ENCODE measurements at regions not wholly inside any gene's neighbourhood (a gene's known extent, or its start where the extent isn't known, plus 50 kb on each side); places are given as distances from the start of the nearest gene placed in this dataset.
"Not testable (repeated sequence)": the region's sequence is repeated elsewhere in the genome, so short reads cannot be mapped to it uniquely, and the experiment has no call there.

DNA sequence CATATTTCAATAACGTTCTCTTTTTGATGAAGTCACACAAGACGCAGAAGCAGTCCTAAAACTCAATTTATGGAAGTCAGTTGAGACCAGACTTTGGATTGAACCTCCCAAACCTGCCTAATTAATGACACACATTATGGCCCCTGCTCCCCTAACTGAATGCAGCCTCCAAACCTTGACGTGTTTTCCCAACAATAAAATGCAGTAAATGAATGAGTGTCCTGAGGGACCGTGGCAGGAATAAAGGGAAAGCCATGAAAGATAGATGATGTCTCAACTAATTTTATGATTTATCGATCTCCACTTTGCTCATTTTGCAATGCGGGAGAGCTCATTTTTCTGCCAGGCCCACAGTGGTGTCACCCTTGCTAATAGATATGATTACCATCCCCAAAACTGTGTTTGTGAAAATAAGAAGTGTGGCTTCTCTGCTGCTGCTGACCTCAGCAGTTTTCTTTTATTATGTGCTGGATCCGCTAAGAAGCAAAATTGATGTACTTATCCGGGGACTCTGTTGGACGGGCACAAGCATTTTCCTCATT is 189.9 kb downstream of the NPIPA8 start:
- DNase-seq: not testable (repeated sequence)

DNA sequence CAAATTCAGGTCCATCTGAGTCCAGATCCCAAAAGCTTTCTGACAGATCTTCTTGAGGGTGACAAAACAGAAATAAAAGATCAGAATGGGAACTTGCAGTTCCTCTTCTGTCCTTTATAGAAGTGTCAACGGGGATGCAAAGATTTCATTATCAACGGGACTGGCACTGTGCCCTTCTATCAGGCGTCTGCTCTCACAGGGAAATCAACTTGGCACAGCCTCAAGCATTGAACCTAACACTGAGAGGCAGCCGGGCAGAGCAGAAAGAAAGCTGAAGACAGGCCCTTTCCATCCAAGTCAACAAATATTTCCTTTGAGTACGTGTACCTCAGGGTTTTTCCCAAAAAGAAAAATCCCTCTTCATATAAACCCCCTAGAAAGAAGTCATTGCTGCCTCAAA is 194.5 kb downstream of the NPIPA8 start:
- DNase-seq: not testable (repeated sequence)

DNA sequence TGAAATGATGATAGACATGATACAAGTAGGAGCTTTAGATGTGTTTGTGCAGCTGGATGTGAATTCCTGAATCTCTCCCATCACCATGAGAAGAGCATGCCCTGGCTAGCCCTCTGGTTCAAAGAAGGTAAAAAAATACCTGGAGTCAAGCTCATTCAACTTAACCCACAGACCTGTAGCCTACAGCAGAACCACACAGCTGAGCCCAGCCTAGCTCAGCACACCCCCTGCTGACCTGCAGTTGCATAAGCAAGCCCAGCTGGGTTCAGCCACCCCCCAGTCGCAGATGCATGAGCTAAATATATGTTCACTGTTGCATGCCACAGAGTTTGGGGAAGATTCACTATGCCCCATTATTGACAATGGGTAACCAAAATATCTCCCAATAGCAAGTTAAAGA is 200.2 kb downstream of the NPIPA8 start:
- not testable (repeated sequence) for DNase-seq

DNA sequence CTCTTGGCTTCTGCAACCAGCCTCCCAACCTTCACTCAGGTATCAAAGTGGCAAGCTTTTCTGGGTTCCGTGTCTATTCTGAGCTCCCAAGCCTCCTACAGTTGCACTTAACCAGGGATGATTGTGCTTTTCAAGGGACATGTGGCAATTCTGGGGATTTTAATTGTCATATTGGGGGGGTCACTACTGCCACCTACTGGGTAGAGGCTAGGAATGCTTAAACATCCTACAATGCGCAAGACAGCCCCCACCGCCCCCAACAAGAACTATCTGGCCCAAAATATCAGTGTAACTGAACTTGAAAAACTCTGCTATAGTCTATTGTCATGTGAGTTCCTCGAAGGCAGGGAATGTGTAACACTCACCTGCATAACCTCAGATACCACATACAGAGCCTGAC is 201.5 kb downstream of the NPIPA8 start:
- not testable (repeated sequence) for DNase-seq

DNA sequence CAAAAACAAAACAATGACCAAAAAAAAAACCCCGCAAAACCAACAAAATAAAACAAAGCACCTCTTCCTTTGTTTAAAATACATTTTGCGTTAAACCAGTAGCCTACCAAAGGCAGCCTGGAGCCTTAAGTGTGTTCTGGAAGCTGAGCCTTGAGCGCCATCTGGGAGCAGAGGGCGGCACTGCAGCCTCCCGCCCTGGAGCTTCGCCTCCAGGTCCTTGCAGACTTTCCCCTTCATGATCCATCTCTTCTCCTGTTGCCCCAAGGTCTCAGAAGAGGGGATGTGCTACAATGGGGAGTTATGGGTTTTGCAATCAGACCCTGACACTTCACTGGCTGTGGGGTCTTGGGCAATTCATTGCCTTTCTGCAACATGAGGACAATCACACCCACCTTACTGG is 204.9 kb downstream of the NPIPA8 start:
- peak in 1 of 3 experiments; percentile 8 for DNase-seq

DNA sequence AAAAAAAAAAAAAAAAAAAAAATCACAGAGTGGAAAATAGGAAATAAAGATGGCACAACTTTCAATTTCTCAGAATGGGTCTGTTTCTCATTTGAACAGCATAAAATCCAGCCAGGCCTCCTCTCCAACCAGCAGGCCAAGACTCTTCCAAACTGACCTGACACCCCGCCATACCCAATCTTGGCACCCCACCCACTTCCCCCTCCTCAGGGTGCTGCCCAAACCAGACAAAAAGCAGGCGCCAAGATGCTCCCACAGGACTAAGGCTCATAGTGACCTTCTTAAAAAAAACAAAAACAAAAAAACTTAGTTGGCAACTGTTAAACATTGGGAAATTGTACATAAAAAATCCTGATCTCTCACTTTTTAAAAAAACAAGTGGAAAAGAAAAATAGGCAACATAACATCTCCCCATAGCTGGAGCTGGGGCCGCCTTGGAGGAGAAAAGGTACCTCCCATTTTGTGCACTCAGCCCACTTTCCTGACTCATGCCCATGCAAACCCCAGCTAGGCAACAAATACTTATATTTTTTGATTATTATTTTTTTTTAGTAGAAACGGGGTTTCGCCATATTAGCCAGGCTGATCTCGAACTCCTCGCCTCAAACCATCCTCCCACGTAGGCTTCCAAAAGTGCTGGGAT is 205.9 kb downstream of the NPIPA8 start:
- not testable (repeated sequence) for DNase-seq

DNA sequence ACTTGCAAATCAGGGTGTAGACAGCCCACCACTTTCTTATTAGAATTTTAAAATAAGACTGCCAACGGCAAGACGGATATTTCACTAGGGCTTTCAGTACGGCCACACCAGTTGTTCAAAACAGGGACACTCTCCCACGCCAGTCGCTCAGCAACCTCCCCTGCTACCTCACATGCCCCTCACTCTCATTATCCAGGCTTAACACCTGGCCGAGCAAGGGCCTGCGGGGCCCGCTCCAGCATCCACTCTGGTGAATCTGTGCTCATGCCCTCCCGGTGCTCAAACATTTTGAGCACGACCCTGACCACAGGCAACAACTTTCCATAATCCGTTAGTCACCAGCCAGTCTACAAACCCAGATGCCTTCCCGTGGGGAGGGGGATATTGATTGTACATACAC is 209.5 kb downstream of the NPIPA8 start:
- not testable (repeated sequence) for DNase-seq

DNA sequence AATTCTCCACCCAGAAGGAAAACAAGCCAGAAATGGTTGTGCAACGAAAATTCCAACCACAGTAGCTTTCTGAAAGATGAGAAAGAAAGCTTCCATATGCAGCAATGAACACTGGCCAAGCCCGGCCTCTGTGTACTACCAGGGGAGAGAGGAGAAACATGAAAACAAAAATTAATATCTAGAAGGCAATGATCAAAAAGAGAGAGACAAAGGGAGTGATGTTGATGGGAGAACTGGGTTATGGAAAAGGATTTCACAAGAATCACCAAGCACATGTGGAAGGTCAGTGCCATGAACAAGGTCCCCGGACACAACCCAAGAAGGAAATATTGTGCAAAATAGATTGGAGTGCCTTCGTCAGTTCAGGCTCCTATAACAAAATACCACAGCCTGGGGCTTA is 217.4 kb downstream of the NPIPA8 start:
- not testable (repeated sequence) for DNase-seq

DNA sequence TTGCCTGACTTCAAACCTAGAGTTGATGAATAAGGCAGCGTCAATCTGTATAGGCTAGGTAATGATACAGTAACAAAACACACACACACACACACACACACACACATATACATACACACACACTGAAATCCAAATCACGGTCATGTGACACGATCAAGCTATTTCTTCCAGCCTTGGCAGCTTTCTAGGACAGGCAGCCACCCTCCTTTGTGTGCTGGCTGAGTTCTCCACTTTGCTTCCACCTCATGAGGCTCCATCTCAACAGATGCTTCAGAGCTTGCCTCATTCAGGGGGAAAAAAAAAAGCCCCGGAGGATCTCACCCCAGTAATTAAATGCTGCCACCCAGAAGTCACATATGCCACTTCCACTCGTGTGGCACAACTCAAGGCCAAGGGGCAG is 217.9 kb downstream of the NPIPA8 start:
- not testable (repeated sequence) for DNase-seq

DNA sequence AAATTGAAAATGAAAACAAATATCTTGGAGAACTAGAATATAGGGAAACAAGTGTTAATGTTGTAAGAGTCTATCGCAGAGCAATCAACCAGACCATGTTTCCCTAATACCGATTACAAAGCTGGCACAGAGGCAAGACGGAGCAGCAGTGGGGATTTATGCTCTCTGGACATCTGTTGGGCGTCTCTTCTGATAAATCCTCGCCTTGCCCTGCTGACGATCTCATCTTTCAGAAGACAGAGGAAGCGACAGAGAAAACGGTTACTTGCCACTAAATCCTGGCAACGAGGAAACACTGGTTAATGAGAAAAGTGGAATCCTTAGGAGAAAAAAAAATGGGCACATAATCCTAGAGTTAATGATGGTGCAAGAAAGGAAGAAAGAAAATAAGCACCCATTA is 218.5 kb downstream of the NPIPA8 start:
- DNase-seq: not testable (repeated sequence)

DNA sequence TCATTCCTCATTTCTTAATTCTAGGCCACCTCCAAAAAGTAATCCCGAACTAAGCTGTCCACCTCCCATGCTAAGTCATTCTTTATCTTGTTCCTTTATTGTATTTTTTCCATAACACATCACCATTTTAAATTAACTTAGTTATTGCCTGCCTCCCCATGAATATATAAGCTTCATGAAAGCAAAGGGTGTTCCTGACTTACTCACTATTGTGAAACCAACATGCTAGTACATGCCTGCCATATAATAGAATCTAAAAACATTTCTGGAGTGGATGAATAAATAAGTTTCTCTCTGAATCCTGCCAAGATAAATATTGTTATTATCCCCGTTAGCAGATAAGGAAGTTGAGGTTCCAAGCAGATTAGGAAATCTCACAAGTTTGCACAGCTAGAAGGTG is 232.1 kb downstream of the NPIPA8 start:
- not testable (repeated sequence) for DNase-seq

DNA sequence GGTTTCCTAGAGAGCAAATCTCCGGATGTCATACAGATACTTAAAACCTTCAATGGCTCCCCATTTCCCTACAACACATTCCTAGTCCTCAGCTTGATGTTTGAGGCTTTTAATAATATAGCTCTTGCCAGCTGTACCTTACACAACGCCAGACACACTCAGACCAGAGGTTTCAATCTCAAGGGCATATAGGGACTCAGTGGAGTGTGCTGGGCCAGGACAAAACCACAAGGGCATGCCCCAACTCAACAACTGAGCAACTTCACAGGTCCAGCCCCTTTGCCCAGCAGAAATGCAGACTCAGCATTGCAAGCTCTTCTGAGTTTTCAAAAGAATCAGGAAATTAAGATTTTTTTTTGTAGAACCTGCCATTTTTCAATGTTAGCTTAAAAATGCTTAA is 235.5 kb downstream of the NPIPA8 start:
- DNase-seq: not testable (repeated sequence)

DNA sequence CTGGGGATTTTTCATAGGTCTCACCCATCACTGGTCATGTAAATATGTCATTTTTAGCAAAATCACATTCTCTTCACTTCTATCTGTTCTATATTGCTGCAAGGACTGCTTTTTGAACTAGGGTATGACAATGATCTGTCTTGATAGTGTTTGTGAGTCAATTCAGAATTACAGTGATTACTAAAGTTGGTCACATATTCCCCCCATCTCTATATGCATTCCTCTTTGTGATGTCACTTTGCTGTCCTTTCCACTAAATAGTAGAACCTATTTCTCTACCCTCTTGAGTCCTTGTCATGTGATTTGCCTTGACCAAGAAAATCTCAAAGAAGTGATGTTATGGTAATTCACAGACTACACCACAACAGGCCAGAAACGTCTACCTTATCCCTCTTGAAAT is 243.9 kb downstream of the NPIPA8 start:
- DNase-seq: not testable (repeated sequence)

DNA sequence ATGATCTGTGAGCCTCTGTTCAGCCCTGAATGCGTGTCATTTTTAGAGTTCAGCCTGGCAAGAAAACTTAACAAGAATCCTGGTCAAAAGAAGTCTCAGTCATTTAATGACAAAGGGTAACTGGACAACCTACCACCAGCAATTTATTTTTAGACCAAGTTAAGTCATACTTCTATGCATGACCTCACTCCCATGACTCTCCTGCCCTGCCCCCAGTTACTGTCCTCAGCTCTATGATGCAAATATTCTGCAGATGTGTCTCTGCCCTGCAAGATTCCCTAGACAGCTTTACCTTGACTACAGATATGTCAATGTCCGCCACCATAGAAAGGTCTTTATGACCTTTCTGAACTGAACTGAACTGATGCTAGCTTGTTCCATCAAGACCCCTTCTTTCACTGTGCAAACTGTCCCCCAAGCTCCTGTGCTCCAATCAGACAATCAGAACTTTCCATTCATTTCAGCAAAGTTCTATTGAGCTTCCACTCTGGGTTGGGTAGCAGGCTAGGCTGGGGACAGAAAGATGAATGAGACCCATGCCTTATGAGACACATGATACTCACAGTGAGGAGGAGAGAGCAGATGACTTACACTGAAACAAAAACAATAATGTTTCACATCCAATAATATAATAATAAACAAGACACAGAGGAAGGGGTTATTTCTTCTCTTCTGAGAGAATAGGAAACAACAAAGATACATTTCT is 255.7 kb downstream of the NPIPA8 start:
- not testable (repeated sequence) for DNase-seq

DNA sequence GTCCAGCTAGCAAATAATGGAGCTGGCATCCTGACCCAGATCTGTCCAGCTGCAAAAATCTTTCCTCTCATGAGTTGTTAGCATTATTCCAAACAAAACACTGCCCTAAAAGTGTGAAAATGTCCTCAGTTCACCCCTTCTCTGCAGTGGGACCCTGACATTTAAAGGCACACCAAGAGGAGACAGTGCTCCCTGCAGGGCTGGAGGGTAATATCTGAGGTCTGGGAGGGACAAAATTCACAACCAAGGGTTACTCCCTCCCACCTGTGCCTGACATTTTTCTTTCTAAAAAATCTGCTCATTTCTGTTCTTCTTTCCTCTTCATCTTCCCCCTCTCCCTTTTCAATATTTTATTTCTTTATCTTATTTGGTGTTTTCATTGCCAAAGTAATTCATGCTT is 258.6 kb downstream of the NPIPA8 start:
- DNase-seq: not testable (repeated sequence)

DNA sequence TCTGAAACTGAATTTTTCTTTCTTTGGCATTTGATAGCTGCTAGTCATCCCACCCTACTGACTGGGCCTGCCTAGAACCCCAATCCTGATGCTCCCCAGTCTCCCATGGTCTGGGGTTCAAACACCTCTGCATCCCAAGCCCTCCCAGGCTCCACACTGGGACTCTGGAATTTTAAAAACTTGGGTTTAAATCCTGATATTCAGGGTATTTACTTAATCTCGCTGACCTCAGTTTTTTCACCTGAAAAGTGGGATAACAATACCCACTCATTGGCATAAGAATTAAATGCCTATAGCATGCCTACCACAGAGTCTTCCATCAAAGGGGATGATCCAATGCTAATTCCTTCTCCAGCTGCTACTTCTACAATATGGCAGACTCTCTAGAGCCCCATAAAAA is 264.4 kb downstream of the NPIPA8 start:
- DNase-seq: no peak

DNA sequence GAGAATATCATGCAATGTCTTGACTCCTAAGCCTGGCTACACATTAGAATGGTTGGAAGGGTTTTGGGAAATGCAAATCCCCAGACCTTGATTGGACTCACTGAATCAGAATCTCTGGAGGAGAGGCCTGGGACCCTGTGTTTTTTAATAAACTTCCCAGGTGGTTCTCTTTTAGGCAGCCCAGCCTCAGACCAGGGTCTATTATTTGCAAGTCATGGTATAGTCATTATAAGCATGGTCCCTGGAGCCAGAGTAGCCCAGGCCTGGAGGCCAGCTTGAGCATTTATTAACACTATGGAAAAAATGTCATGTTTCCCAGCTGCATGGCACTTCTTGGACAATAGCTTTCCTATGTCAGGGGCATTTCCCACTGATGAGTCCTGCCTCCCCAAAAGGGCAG is 266.9 kb downstream of the NPIPA8 start:
- no peak for DNase-seq

DNA sequence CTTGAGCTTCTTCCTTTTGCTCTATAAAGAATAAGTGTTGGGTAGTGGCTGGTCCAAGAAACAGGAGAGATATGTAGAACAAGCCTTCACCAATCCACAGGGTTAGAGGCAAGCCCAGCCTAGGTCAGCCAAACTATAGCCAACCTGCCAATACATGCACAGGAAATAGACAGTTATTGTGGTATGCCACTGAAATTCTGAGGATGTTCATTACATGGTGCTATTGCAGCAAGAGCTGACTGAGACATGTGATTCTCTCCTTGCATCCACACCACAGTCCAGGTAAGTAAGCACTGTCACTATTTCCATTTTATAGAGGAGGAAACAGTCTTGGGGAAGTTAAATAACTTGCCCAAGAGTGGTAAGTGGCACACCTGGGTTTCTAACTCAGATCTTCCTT is 268.1 kb downstream of the NPIPA8 start:
- no peak for DNase-seq

DNA sequence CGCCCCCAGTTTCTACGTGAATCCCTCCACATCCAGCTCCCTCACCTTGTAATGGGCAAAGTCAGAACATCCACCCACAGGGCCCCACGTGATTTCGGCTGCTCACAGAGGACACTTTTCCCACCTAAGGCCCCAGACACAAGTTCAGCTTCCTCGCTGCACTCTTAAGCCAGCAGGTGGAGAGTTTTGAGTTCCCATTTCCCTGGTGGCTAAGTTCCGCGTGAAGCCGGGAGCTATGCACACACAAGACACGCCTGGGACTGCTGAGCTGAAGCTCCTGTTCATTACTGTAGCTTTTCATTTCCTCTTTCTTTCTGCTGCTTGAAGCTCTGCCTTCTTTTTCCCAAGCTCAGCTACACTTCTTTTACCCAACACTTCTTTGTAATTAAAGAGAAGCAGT is 273.8 kb downstream of the NPIPA8 start:
- no peak for DNase-seq

DNA sequence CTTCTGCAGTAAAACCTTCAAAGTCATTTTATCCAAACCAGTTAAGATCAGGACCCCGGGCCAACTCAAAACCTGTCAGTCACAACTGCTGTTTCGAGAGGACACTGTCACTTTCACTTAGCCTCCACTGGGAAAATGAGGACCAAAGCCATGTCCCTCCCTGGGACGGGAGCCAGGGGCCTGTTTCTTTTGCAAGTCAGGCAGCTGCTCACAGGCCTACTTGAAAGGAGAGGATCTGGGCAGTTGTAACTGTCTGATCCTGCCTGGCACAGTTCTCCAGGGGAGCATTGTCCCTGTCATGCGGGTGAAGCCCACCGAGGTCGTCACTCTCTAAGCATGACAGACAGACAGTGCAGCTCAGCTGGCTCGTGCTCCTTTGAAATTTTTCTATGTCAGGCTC is 276.2 kb downstream of the NPIPA8 start:
- DNase-seq: no peak

DNA sequence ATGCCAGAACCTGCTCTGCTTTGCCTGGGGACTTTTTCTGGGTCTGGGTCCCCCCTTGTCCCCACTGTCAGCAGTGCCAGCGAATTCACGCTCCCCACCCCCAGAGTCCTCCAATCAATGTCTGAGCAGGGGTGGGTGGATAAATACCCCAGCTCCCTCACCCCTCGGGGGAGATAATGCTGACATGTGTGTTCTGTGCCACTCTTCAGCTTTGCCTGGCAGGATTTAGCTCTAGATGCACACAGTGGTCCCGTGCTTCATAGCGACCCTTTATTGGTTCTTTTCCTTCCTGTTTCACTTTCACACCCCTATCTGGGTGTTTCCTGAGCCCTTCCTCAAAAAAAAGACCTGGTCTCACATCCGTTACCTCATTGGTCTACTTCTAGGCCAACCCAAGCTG is 277.0 kb downstream of the NPIPA8 start:
- DNase-seq: no peak

DNA sequence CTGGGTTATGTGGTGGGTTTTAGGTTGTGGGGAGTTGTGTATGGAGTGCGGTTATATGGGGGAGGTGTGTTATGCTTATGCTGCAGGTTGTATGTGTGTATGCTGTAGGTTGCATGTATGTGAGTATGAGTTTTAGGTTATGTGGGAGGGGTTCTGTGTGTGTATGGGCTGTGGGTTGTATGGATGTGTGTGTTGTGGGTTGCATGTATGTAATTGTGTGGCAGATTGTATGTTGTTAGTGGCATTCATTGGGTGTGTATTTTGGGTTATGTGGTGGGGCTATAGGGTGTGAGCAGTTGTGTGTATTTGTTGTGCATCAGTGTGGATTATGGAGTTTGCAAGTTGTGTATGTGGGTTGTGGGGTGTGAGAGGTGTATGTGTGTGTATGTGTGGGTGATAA is 277.4 kb downstream of the NPIPA8 start:
- no peak for DNase-seq

DNA sequence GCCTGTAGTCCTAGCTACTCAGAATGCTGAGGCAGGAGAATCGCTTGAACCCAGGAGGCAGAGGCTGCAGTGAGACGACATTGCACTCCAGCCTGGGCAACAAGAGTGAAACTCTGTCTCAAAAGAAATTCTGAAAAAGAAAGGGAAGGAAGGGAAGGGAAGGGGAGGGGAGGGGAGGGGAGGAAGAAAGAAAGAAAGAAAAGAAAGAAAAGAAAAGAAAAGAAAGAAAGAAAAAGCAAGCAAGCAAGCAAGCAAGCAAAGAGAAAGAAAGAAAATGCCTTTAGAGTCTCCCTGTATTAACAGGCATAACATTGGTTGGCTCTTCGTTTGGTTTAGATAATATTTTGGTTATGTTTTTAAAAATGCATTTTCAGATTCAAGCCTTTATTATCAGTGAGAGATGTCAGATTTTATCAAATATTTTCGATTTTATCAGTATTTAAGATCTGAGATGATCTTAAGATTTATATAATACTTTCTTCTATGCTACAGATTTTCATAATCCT is 281.1 kb downstream of the NPIPA8 start:
- no peak for DNase-seq

DNA sequence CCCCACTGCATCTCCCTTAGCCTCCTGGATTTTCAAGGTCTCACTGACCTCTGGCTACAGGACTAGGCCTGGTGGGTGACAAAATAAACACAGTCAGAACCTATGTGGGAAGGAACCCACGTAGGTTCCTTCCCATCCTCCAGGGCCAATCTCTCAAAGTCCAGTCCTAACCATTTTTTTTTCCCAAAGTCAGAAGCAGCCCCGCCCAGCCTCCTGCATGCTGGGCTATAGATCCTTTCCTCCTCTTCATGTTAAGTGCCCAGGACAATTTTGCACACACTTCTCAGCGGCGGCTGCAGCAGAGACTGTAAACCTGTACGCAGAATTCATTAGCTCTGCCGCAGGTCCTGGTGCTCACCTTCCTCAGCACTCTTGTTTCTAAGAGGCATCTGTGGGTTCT is 285.8 kb downstream of the NPIPA8 start:
- DNase-seq: peak in 1 of 3 experiments; percentile 37

All from NCI-H1417 (cell line).